A549 (cell line): ENCODE measurements at regions not wholly inside any gene's neighbourhood (a gene's known extent, or its start where the extent isn't known, plus 50 kb on each side); places are given as distances from the start of the nearest gene placed in this dataset.
"Not testable (repeated sequence)": the region's sequence is repeated elsewhere in the genome, so short reads cannot be mapped to it uniquely, and the experiment has no call there.

Experiments used
- ATAC-seq, 2 experiments: fragments of 200-7000 bp in 1 of 2; fragments of >200 bp in 1 of 2; cut with Nextera tagmentation in 1 of 2; cut with Tn5 transposase in 1 of 2; 3 replicates each; pipeline versions ENCODE4 v1.8.0 to v1.9.1; 2018 to 2020; ENCODE audit warnings: mild to moderate bottlenecking in 1 of 2, moderate library complexity in 1 of 2
- CTCF ChIA-PET: fragments of 300-600 bp; sonication (Branson Sonifier 250); formaldehyde crosslinking; extraction: SDS; loops from one replicate; lab custom pipeline; 2021; ENCODE audit warnings: antibody characterized with exemption, inconsistent platforms; lab: Yijun Ruan, JAX
- POLR2A ChIA-PET: fragments of 350-600 bp; formaldehyde crosslinking; extraction: SDS; loops from one replicate; lab custom pipeline; 2021; ENCODE audit warnings: antibody characterized with exemption, inconsistent platforms; lab: Yijun Ruan, JAX
- DNase-seq, 2 experiments: peaks; one replicate each; pipeline versions ENCODE4 v3.0.0 to v3.0.0-alpha.2; 2011 to 2016; ENCODE audit warnings: low read depth in 1 of 2, low spot score in 1 of 2
- FAIRE-seq: peaks from 2 replicates; lab custom pipeline; 2011; peaks lifted over from hg19 to GRCh38; lab: Jason Lieb, UNC
- H3K27ac ChIP-seq, 2 experiments: fragments of >200 bp; sonication (Bioruptor Twin); formaldehyde crosslinking; 3 replicates each; pipeline ENCODE4 v1.5.1; 2016 to 2017
- H3K4me1 ChIP-seq: fragments of >200 bp; sonication (Bioruptor Twin); formaldehyde crosslinking; 3 replicates; pipeline ENCODE4 v1.6.1; 2016
- H3K4me2 ChIP-seq: fragments of >200 bp; sonication (Bioruptor Twin); formaldehyde crosslinking; 3 replicates; pipeline ENCODE4 v1.6.1; 2016
- H3K4me3 ChIP-seq: fragments of >200 bp; sonication (Bioruptor Twin); formaldehyde crosslinking; 3 replicates; pipeline ENCODE4 v1.5.1; 2016
- H3K9me3 ChIP-seq: fragments of >200 bp; sonication (Bioruptor Twin); formaldehyde crosslinking; 3 replicates; pipeline ENCODE4 v1.6.1; 2016
- BHLHE40 ChIP-seq: IDR thresholded peaks from 2 replicates; pipeline ENCODE4 v1.6.1; 2012; ENCODE audit warnings: low read depth, low read length, inconsistent platforms
- CHD4 ChIP-seq: fragments of 200-600 bp; sonication (generic); IDR thresholded peaks from 2 replicates; pipeline ENCODE4 v1.6.1; 2016; ENCODE audit warnings: antibody characterized with exemption, mild to moderate bottlenecking, borderline replicate concordance
- CTCF ChIP-seq: fragments of >200 bp; sonication (Bioruptor Twin); formaldehyde crosslinking; IDR thresholded peaks from 3 replicates; pipeline ENCODE4 v1.5.1; 2016
- ELK1 ChIP-seq: fragments of 150-350 bp; IDR thresholded peaks from 2 replicates; pipeline ENCODE4 v1.6.1; 2014; ENCODE audit warnings: low read depth, mild to moderate bottlenecking, low read length
- FOSB ChIP-seq: fragments of 250-450 bp; sonication (Bioruptor Pico); IDR thresholded peaks from 2 replicates; pipeline ENCODE4 v1.5.0; 2020; ENCODE audit warnings: mild to moderate bottlenecking, moderate library complexity
- FOXS1 ChIP-seq: fragments of 250-450 bp; sonication (Bioruptor Pico); IDR thresholded peaks from 2 replicates; pipeline ENCODE4 v1.5.0; 2020; ENCODE audit warnings: mild to moderate bottlenecking, moderate library complexity
- HDAC2 ChIP-seq: fragments of 200-600 bp; sonication (generic); IDR thresholded peaks from 2 replicates; pipeline ENCODE4 v1.6.1; 2016
- HOXA7 ChIP-seq: fragments of 250-450 bp; sonication (Bioruptor Pico); IDR thresholded peaks from 2 replicates; pipeline ENCODE4 v1.5.0; 2020; ENCODE audit warnings: mild to moderate bottlenecking, moderate library complexity
- KDM1A ChIP-seq: fragments of 200-600 bp; sonication (generic); IDR thresholded peaks from 2 replicates; pipeline ENCODE4 v1.6.1; 2016; ENCODE audit warnings: low read depth, mild to moderate bottlenecking
- KDM5A ChIP-seq: fragments of 200-600 bp; sonication (generic); IDR thresholded peaks from 2 replicates; pipeline ENCODE4 v1.6.1; 2016; ENCODE audit warnings: antibody characterized with exemption, mild to moderate bottlenecking
- MAX ChIP-seq: IDR thresholded peaks from 2 replicates; pipeline ENCODE4 v1.6.1; 2012
- MYC ChIP-seq: IDR thresholded peaks from 2 replicates; pipeline ENCODE4 v1.6.1; 2012; ENCODE audit warnings: mild to moderate bottlenecking, inconsistent platforms, low read length, improper control_type of control experiment, borderline replicate concordance
- NFE2L2 ChIP-seq: fragments of 150-350 bp; conservative IDR thresholded peaks from 2 replicates; pipeline ENCODE4 v1.6.1; 2014; ENCODE audit warnings: low read length
- PBX3 ChIP-seq: IDR thresholded peaks from 2 replicates; pipeline ENCODE4 v1.6.1; 2012
- PHF8 ChIP-seq: fragments of 200-600 bp; sonication (generic); IDR thresholded peaks from 2 replicates; pipeline ENCODE4 v1.6.1; 2016; ENCODE audit warnings: low read depth, mild to moderate bottlenecking, antibody characterized with exemption, moderate library complexity, borderline replicate concordance
- POLR2AphosphoS2 ChIP-seq: conservative IDR thresholded peaks from 2 replicates; pipeline ENCODE4 v1.6.1; 2012; ENCODE audit warnings: low read length, improper control_type of control experiment, inconsistent platforms
- RCOR1 ChIP-seq: fragments of 150-350 bp; IDR thresholded peaks from 2 replicates; pipeline ENCODE4 v1.6.1; 2014; ENCODE audit warnings: antibody characterized with exemption, low read length, low read depth
- SMC3 ChIP-seq: fragments of >200 bp; sonication (Bioruptor Twin); formaldehyde crosslinking; IDR thresholded peaks from 3 replicates; pipeline ENCODE4 v1.6.1; 2018; ENCODE audit warnings: inconsistent platforms
- SREBF2 ChIP-seq: fragments of 450-650 bp; IDR thresholded peaks from 2 replicates; pipeline ENCODE4 v1.6.1; 2014; ENCODE audit warnings: mild to moderate bottlenecking, moderate library complexity
- ZC3H11A ChIP-seq: fragments of 450-650 bp; IDR thresholded peaks from 2 replicates; pipeline ENCODE4 v1.6.1; 2014; ENCODE audit warnings: antibody characterized with exemption, mild to moderate bottlenecking
- ZFP36 ChIP-seq: fragments of 450-650 bp; IDR thresholded peaks from 2 replicates; pipeline ENCODE4 v1.6.1; 2014; ENCODE audit warnings: borderline replicate concordance; ENCODE audit not compliant: partially characterized antibody
- WGBS: methylation state at CpG from one replicate; pipeline ENCODE4 v1.1.6; 2017; ENCODE audit errors: missing lambda C conversion rate; 5-methylcytosine and 5-hydroxymethylcytosine counted together

GRCh38 chr4:67320645-67321044 is 224.7 kb downstream of the CENPC start:
- CTCF ChIA-PET = interaction anchor here (0.6 to 1.2 kb wide), 2 partner anchors 13 to 1296 kb away, joined by 3 read pairs; no protein-coding TSS in a partner anchor

GRCh38 chr4:67319607-67320006 is 225.7 kb downstream of the CENPC start:
- not testable (repeated sequence) for FAIRE-seq

More at GRCh38 chr4:67320645-67321044, 224.7 kb downstream of the CENPC start:
- no peak for ATAC-seq
- WGBS = 26% methylated on average over 3 of the region's 3 CpGs
- FAIRE-seq = no peak
- DNase-seq = no peak
- Histone ChIP-seq H3K4me2 (no peak overlapping the region), H3K4me3 (no peak overlapping the region), H3K27ac (no peak overlapping the region), H3K9me3 (no peaks in the 10 kb centered on the region), H3K4me1 (no peaks in the 10 kb centered on the region)
- POLR2A ChIA-PET = no interaction called here
- TF ChIP-seq FOSB (CRISPR knock-in tag) (no peak), RCOR1 (no peak), CHD4 (no peak), SMC3 (no peak), MYC (no peak), PHF8 (no peak), MAX (no peak), ZFP36 (no peak), KDM5A (no peak), BHLHE40 (no peak), HOXA7 (no peak), KDM1A (no peak), POLR2AphosphoS2 (no peak)

GRCh38 chr4:67300497-67301185 is 244.7 kb downstream of the CENPC start:
- DNase-seq, CTCF ChIA-PET, FAIRE-seq, H3K4me1 ChIP-seq, POLR2A ChIA-PET, H3K9me3 ChIP-seq, H3K4me2 ChIP-seq, H3K4me3 ChIP-seq, ATAC-seq, H3K27ac ChIP-seq: not testable (repeated sequence)
- WGBS = 65% methylated on average over 7 of the region's 11 CpGs

More at GRCh38 chr4:67319607-67320006, 225.7 kb downstream of the CENPC start:
- H3K4me2 ChIP-seq, H3K9me3 ChIP-seq, POLR2A ChIA-PET, DNase-seq, H3K4me3 ChIP-seq, H3K4me1 ChIP-seq, H3K27ac ChIP-seq, ATAC-seq: not testable (repeated sequence)
- CTCF ChIA-PET = interaction anchor here (0.6 to 1.3 kb wide), 2 partner anchors 7 to 136 kb away, joined by 3 to 4 read pairs; no protein-coding TSS in a partner anchor
- 31% methylated on average over 6 of the region's 6 CpGs for WGBS
- 0 out of 2 replicates have a peak, but pooled peaks have one; percentile 14 for TF ChIP-seq ZC3H11A

GRCh38 chr4:67292636-67293035 is 252.7 kb downstream of the CENPC start:
- Histone ChIP-seq H3K9me3 (no peaks in the 10 kb centered on the region), H3K4me1 (no peaks in the 10 kb centered on the region), H3K4me3 (no peak overlapping the region), H3K27ac (no peak overlapping the region), H3K4me2 (no peak overlapping the region)
- 18% methylated on average over 2 of the region's 2 CpGs for WGBS
- TF ChIP-seq FOXS1 (CRISPR knock-in tag) (no peak), CTCF (no peak), SREBF2 (no peak), ELK1 (no peak), BHLHE40 (no peak), NFE2L2 (no peak), MYC (no peak), PBX3 (no peak), HOXA7 (no peak), CHD4 (no peak), HDAC2 (no peak)
- DNase-seq (no peak), ATAC-seq (no peak), FAIRE-seq (no peak)
- ChIA-PET CTCF (no interaction called here), POLR2A (no interaction called here)
